ENCODE measurements at regions not wholly inside any gene's neighbourhood (a gene's known extent, or its start where the extent isn't known, plus 50 kb on each side); places are given as distances from the start of the nearest gene placed in this dataset.
"Not testable (repeated sequence)": the region's sequence is repeated elsewhere in the genome, so short reads cannot be mapped to it uniquely, and the experiment has no call there.

DNA sequence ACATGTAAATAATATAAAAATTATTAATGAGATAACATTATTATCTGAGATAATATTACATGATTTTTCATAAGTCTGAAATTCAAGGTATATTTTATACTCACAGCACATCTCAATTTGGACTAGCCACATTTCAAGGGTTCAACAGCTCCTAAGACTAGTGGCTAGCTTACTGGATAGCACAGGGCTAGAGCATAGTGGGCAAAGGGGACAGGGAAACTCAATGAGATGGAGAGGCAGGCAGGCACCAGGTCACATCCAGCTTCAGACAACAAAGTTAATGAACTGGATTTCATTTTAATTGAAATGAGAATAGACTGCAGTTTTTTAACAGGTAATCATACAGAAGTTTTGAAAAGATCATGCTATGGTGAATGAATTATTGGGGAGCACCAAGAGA lies 137.4 kb downstream of the NBPF8 start:
- not testable (repeated sequence) for H3K9me3 ChIP-seq (ENCODE audit: low read length); H2AFZ ChIP-seq (ENCODE audit: low read depth, low read length); H3K4me2 ChIP-seq (ENCODE audit: low read length); H3K27ac ChIP-seq (ENCODE audit: low read length); H3K27me3 ChIP-seq (ENCODE audit: insufficient read depth, low read depth, low read length); H3F3A ChIP-seq (ENCODE audit: insufficient read depth, low read length, poor library complexity, severe bottlenecking); H3K9ac ChIP-seq (ENCODE audit: low read length); H4K20me1 ChIP-seq (ENCODE audit: insufficient read depth); H3K79me2 ChIP-seq (replicated peaks; ENCODE audit: insufficient read depth, low read length); H3K9me2 ChIP-seq (ENCODE audit: insufficient read depth, low read length); H3K36me3 ChIP-seq (ENCODE audit: insufficient read depth, low read length)
- peak overlapping the region; percentile 42 for H3K4me3 ChIP-seq (ENCODE audit: low read length)

DNA sequence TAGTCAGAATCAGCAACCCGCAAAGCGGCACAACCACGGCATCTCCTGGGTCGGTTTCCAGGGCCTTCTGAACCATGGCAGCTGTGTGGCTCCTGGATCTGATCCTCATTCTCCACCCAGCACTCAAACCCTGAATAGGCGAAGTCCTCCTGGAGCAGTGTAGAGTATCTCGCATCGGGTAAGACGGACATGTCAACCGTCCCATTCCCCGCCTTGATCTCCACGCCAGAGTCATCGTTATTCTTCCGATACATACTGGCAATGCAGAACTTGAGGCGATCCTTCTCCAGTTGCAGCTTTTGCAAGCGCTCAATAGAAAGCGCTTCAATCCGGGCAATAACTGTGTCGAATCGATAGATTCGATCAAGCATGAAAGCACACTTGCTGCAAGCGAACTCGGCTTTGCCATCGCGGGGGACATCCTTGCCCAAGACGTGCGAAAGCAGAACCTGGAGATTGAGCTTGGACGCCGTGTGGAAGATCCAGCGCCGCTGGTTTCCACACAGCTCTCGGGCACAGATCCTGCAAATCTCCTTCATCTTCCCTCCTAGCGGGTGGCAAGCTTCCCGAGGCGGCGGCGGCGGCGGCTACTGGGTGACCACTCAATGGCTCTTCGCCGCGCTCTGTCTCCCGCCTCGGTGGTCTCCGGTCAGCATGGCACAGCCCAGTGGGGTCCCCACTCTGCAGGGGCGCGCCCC lies 142.9 kb downstream of the NBPF8 start:
- not testable (repeated sequence) for H3K27ac ChIP-seq (ENCODE audit: low read length); H4K20me1 ChIP-seq (ENCODE audit: insufficient read depth); H3K9me2 ChIP-seq (ENCODE audit: insufficient read depth, low read length); H2AFZ ChIP-seq (ENCODE audit: low read depth, low read length); H3K9me3 ChIP-seq (ENCODE audit: low read length); H3F3A ChIP-seq (ENCODE audit: insufficient read depth, low read length, poor library complexity, severe bottlenecking); H3K27me3 ChIP-seq (ENCODE audit: insufficient read depth, low read depth, low read length); H3K36me3 ChIP-seq (ENCODE audit: insufficient read depth, low read length); H3K4me2 ChIP-seq (ENCODE audit: low read length); H3K79me2 ChIP-seq (replicated peaks; ENCODE audit: insufficient read depth, low read length)
- H3K4me3 ChIP-seq (ENCODE audit: low read length), result peak overlapping the region; percentile 63
- peak overlapping the region; percentile 29 for H3K9ac ChIP-seq (ENCODE audit: low read length)

DNA sequence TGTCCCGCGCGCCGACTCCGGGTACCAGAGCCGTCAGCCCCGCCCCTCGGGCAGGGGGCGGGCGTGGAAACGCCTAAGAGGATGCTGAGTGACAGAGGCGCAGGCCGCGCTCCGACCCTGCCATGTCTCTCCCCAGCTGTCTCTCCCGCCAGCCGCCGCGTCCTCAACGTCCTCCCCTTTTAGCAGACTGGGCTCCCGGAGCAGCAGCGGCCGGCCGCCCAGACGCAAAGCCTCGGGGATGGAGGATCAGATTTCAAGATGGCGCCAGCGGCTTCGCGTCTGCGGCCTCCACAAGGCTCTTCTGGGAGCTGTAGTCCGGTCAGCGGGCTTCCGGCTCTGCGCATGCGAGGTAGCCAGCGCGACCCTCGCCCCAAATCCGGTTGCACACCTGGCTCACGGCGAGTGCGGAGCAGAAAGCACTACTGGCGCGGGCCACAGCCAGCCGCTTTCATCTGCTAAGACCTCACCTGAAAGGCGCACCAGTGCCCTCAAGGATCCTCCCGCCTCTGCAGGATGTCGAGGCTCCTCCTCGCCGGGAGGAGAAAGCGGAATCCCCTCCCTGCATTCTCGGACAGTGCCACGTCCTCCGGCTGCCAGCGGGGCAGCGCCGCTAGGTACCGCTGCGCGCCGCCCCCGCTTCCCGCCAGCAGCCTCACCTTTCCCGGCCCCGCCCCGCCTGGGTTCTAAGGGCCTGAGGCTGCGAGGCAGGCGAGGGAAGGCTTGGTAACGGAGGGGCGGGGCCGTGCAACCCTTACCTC lies 143.6 kb downstream of the NBPF8 start:
- not testable (repeated sequence) for H4K20me1 ChIP-seq (ENCODE audit: insufficient read depth); H3K9me3 ChIP-seq (ENCODE audit: low read length); H3K79me2 ChIP-seq (replicated peaks; ENCODE audit: insufficient read depth, low read length); H3K27me3 ChIP-seq (ENCODE audit: insufficient read depth, low read depth, low read length); H3F3A ChIP-seq (ENCODE audit: insufficient read depth, low read length, poor library complexity, severe bottlenecking); H3K4me2 ChIP-seq (ENCODE audit: low read length); H2AFZ ChIP-seq (ENCODE audit: low read depth, low read length); H3K9me2 ChIP-seq (ENCODE audit: insufficient read depth, low read length); H3K36me3 ChIP-seq (ENCODE audit: insufficient read depth, low read length)
- H3K9ac ChIP-seq (ENCODE audit: low read length), result peak overlapping the region; percentile 53
- peak overlapping the region; percentile 56 for H3K4me3 ChIP-seq (ENCODE audit: low read length)
- H3K27ac ChIP-seq (ENCODE audit: low read length), result peak overlapping the region; percentile 49

DNA sequence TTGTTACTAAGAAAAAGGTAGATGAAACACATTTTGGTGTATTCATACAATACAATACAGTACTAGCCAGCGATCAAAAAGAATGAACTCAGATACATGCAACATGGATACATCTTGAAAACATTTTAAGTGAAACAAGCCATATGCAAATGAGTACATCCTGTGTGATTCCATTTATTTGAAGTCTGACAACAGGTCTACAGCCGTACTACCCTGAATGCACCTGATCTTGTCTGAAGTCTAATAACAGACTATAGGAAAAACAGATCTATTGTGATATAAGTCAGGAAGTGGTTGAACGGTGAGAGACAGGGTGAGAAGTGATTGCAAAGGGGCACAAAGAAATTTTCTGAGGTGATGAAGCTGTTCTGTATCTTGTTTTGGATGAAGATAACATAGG lies 146.9 kb downstream of the NBPF8 start:
- not testable (repeated sequence) for H3K27me3 ChIP-seq (ENCODE audit: insufficient read depth, low read depth, low read length); H2AFZ ChIP-seq (ENCODE audit: low read depth, low read length); H3F3A ChIP-seq (ENCODE audit: insufficient read depth, low read length, poor library complexity, severe bottlenecking); H3K9me2 ChIP-seq (ENCODE audit: insufficient read depth, low read length); H3K4me2 ChIP-seq (ENCODE audit: low read length); H4K20me1 ChIP-seq (ENCODE audit: insufficient read depth); H3K79me2 ChIP-seq (replicated peaks; ENCODE audit: insufficient read depth, low read length); H3K36me3 ChIP-seq (ENCODE audit: insufficient read depth, low read length); H3K9ac ChIP-seq (ENCODE audit: low read length); H3K4me3 ChIP-seq (ENCODE audit: low read length); H3K27ac ChIP-seq (ENCODE audit: low read length); H3K9me3 ChIP-seq (ENCODE audit: low read length)

DNA sequence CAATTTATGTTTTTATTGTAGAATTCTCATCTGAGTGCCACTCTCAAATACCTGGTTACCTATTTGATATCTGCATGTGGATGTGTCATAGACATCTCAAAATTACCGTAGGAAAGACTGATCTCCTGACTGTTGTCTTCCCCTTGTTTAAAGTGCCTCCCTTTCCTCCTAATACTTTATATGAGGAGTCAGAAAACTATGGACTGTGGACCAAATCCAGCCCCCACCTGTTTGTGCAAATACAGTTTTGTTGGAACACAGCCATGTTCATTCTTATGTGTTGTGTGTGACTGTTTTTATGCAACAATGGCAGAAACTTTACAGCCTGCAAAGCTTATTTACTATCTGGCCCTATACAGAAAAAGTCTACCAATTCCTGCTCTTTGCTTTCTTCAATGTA lies 150.6 kb downstream of the NBPF8 start:
- H3K9ac ChIP-seq (ENCODE audit: low read length); H2AFZ ChIP-seq (ENCODE audit: low read depth, low read length); H3F3A ChIP-seq (ENCODE audit: insufficient read depth, low read length, poor library complexity, severe bottlenecking); H3K4me3 ChIP-seq (ENCODE audit: low read length); H3K9me3 ChIP-seq (ENCODE audit: low read length); H4K20me1 ChIP-seq (ENCODE audit: insufficient read depth); H3K9me2 ChIP-seq (ENCODE audit: insufficient read depth, low read length); H3K4me2 ChIP-seq (ENCODE audit: low read length); H3K79me2 ChIP-seq (replicated peaks; ENCODE audit: insufficient read depth, low read length); H3K27me3 ChIP-seq (ENCODE audit: insufficient read depth, low read depth, low read length); H3K36me3 ChIP-seq (ENCODE audit: insufficient read depth, low read length); H3K27ac ChIP-seq (ENCODE audit: low read length): not testable (repeated sequence)

DNA sequence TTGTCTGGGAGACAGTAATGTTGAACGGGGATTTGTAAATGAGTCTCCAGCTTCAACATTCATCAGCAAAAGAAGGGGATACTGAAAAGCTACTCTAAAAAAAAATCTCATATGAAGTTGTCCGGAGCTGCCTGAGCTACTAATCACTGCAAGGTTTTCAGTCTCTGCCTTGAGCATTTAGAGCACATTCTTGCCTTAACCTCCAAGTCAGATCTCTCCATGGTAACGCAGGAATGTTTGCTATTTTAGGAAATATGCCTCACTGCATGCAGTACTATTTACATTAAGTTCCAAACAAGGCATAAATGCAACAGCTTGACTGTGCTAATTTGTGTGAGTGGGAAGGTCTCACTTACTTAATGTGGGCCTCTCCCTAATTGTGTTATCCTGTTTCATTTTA lies 152.8 kb downstream of the NBPF8 start:
- not testable (repeated sequence) for H3K27ac ChIP-seq (ENCODE audit: low read length); H3K27me3 ChIP-seq (ENCODE audit: insufficient read depth, low read depth, low read length); H3K36me3 ChIP-seq (ENCODE audit: insufficient read depth, low read length); H3K9ac ChIP-seq (ENCODE audit: low read length); H2AFZ ChIP-seq (ENCODE audit: low read depth, low read length); H4K20me1 ChIP-seq (ENCODE audit: insufficient read depth); H3K9me2 ChIP-seq (ENCODE audit: insufficient read depth, low read length); H3K4me2 ChIP-seq (ENCODE audit: low read length); H3K4me3 ChIP-seq (ENCODE audit: low read length); H3K9me3 ChIP-seq (ENCODE audit: low read length); H3F3A ChIP-seq (ENCODE audit: insufficient read depth, low read length, poor library complexity, severe bottlenecking); H3K79me2 ChIP-seq (replicated peaks; ENCODE audit: insufficient read depth, low read length)

DNA sequence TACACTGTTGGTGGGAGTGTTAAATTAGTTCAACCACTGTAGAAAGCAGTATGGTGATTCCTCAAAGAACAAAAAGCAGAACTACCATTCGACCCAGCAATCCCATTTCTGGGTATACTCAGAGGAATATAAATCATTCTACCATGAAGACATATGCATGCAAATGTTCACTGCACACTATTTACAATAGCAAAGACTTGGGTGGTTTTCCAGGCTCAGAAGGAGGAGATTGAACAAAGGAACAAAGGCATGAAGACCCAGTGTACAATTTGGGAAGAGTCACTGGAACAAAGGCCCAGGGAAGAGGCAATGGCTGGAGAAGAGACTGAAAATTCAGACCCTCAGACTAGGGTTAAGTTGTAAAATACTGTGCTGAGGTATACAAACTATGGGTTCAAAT lies 148.5 kb upstream of the NBPF26 start:
- H3K27ac ChIP-seq (ENCODE audit: low read length); H3K27me3 ChIP-seq (ENCODE audit: insufficient read depth, low read depth, low read length); H3K4me2 ChIP-seq (ENCODE audit: low read length); H3K4me3 ChIP-seq (ENCODE audit: low read length); H3K36me3 ChIP-seq (ENCODE audit: insufficient read depth, low read length); H3K9me3 ChIP-seq (ENCODE audit: low read length); H3F3A ChIP-seq (ENCODE audit: insufficient read depth, low read length, poor library complexity, severe bottlenecking); H3K79me2 ChIP-seq (replicated peaks; ENCODE audit: insufficient read depth, low read length); H2AFZ ChIP-seq (ENCODE audit: low read depth, low read length); H3K9ac ChIP-seq (ENCODE audit: low read length); H4K20me1 ChIP-seq (ENCODE audit: insufficient read depth); H3K9me2 ChIP-seq (ENCODE audit: insufficient read depth, low read length): not testable (repeated sequence)

DNA sequence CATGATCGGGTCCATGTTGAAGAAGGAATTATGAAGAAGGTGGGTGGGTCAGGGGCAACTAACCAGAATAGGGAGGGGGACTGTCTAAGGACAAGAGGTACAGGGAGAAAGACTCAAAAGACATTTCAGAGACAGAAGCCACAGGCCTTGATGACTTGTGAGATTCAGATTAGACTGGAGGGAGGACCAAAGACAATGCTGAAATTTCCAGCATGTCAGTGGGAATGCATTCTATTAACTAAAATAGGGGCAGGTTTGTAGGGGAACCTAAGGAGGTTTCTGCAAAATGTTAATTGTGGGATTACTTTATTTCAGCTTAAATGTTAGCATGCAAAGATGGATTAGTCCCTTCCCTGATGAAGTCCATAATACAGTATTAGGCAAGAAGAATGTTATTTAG lies 141.6 kb upstream of the NBPF26 start:
- H4K20me1 ChIP-seq (ENCODE audit: insufficient read depth); H3K36me3 ChIP-seq (ENCODE audit: insufficient read depth, low read length); H3K9me2 ChIP-seq (ENCODE audit: insufficient read depth, low read length); H3K4me2 ChIP-seq (ENCODE audit: low read length); H3K27me3 ChIP-seq (ENCODE audit: insufficient read depth, low read depth, low read length); H3K27ac ChIP-seq (ENCODE audit: low read length); H3K9ac ChIP-seq (ENCODE audit: low read length); H3K9me3 ChIP-seq (ENCODE audit: low read length); H3K79me2 ChIP-seq (replicated peaks; ENCODE audit: insufficient read depth, low read length); H3F3A ChIP-seq (ENCODE audit: insufficient read depth, low read length, poor library complexity, severe bottlenecking); H3K4me3 ChIP-seq (ENCODE audit: low read length); H2AFZ ChIP-seq (ENCODE audit: low read depth, low read length): not testable (repeated sequence)

All from neural cell (in vitro differentiated cells).